GM10266 (cell line): ENCODE measurements at regions not wholly inside any gene's neighbourhood (a gene's known extent, or its start where the extent isn't known, plus 50 kb on each side); places are given as distances from the start of the nearest gene placed in this dataset.

Experiments
- DNase-seq: peaks from one replicate; pipeline ENCODE4 v3.0.0; 2012; ENCODE audit errors: extremely low spot score
- CTCF ChIP-seq: IDR thresholded peaks from 2 replicates; pipeline ENCODE4 v1.5.1; 2012; ENCODE audit warnings: mild to moderate bottlenecking, low read depth; ENCODE audit not compliant: control insufficient read depth, insufficient read depth; ENCODE audit errors: missing control alignments

GRCh38 chr5:154570572-154571324 lies 92.7 kb upstream of the HAND1 start:
- TF ChIP-seq CTCF = no peak
- DNase-seq = no peak

GRCh38 chr5:154568589-154568988 lies 90.6 kb upstream of the HAND1 start:
- no peak for TF ChIP-seq CTCF
- DNase-seq = no peak

- no peak for DNase-seq
- TF ChIP-seq CTCF = no peak
These were observed 89.1 kb upstream of the HAND1 start for GRCh38 chr5:154567155-154567554.

- DNase-seq = no peak
- no peak for TF ChIP-seq CTCF
These were observed 88.2 kb upstream of the HAND1 start for GRCh38 chr5:154566146-154566680.

- no peak for TF ChIP-seq CTCF
- DNase-seq = no peak
These were observed 87.1 kb upstream of the HAND1 start for GRCh38 chr5:154565123-154565522.

GRCh38 chr5:154562244-154562880 lies 84.3 kb upstream of the HAND1 start:
- DNase-seq = no peak
- TF ChIP-seq CTCF = no peak
